Keratinocyte (primary cell): ENCODE measurements at regions not wholly inside any gene's neighbourhood (a gene's known extent, or its start where the extent isn't known, plus 50 kb on each side); places are given as distances from the start of the nearest gene placed in this dataset.

ENCODE experiments used
- DNase-seq: peaks from one replicate; pipeline ENCODE4 v3.0.0-alpha.2; 2011; ENCODE audit warnings: low read depth, missing footprints, low spot score
- FAIRE-seq: peaks from 2 replicates; lab custom pipeline; 2011; peaks lifted over from hg19 to GRCh38; lab: Jason Lieb, UNC
- H2AFZ ChIP-seq: 2 replicates; pipeline ENCODE4 v1.6.0; 2012; ENCODE audit warnings: low read length, control low read depth, inconsistent platforms; ENCODE audit not compliant: control insufficient read depth
- H3K27ac ChIP-seq: 2 replicates; pipeline ENCODE4 v1.5.1; 2011; ENCODE audit warnings: low read length; ENCODE audit not compliant: control insufficient read depth, insufficient read depth
- H3K27me3 ChIP-seq: 3 replicates; pipeline ENCODE4 v1.6.0; 2011; ENCODE audit warnings: low read length; ENCODE audit not compliant: control insufficient read depth, insufficient read depth; ENCODE audit errors: extremely low read depth
- H3K36me3 ChIP-seq, 2 experiments: 2 replicates in 1 of 2; 3 replicates in 1 of 2; pipeline ENCODE4 v1.5.1; 2011; ENCODE audit warnings: low read length in 2 of 2, mild to moderate bottlenecking in 1 of 2; ENCODE audit not compliant: control insufficient read depth in 2 of 2, insufficient read depth in 2 of 2; ENCODE audit errors: extremely low read depth in 1 of 2
- H3K4me1 ChIP-seq: 3 replicates; pipeline ENCODE4 v1.5.1; 2011; ENCODE audit warnings: low read length; ENCODE audit not compliant: control insufficient read depth, insufficient read depth; ENCODE audit errors: extremely low read depth
- H3K4me2 ChIP-seq: 3 replicates; pipeline ENCODE4 v1.6.0; 2011; ENCODE audit warnings: low read depth, low read length; ENCODE audit not compliant: control insufficient read depth, insufficient read depth; ENCODE audit errors: extremely low read depth
- H3K4me3 ChIP-seq, 3 experiments: fragments of 200-600 bp in 1 of 3; sonication (generic) in 1 of 3; 2 replicates in 2 of 3; 3 replicates in 1 of 3; pipeline ENCODE4 v1.5.1; 2011 to 2016; ENCODE audit warnings: low read length in 3 of 3, mild to moderate bottlenecking in 3 of 3, control low read depth in 2 of 3, inconsistent platforms in 1 of 3, low read depth in 1 of 3, mixed read lengths in 1 of 3, mixed run types in 1 of 3, moderate library complexity in 1 of 3; ENCODE audit not compliant: control insufficient read depth in 2 of 3, insufficient read depth in 2 of 3; ENCODE audit errors: extremely low read depth in 1 of 3
- H3K79me2 ChIP-seq: 2 replicates; pipeline ENCODE4 v1.6.0; 2012; ENCODE audit warnings: low read length; ENCODE audit not compliant: control insufficient read depth, insufficient read depth
- H3K9ac ChIP-seq: 3 replicates; pipeline ENCODE4 v1.6.0; 2011; ENCODE audit warnings: low read length; ENCODE audit not compliant: control insufficient read depth, insufficient read depth; ENCODE audit errors: extremely low read depth
- H3K9me1 ChIP-seq: 3 replicates; pipeline ENCODE4 v1.6.0; 2011; ENCODE audit warnings: low read length; ENCODE audit not compliant: control insufficient read depth, insufficient read depth; ENCODE audit errors: extremely low read depth
- H3K9me3 ChIP-seq: 2 replicates; pipeline ENCODE4 v1.5.1; 2012; ENCODE audit warnings: low read depth, low read length; ENCODE audit not compliant: control insufficient read depth
- H4K20me1 ChIP-seq: 3 replicates; pipeline ENCODE4 v1.6.0; 2011; ENCODE audit warnings: low read length; ENCODE audit not compliant: control insufficient read depth, insufficient read depth; ENCODE audit errors: extremely low read depth
- CTCF ChIP-seq, 3 experiments: IDR thresholded peaks in 1 of 3; conservative IDR thresholded peaks in 1 of 3; optimal IDR thresholded peaks in 1 of 3; 2 replicates in 2 of 3; 3 replicates in 1 of 3; pipeline versions ENCODE3 to v1.5.1; 2011; ENCODE audit warnings: low read length in 3 of 3, mild to moderate bottlenecking in 3 of 3, moderate library complexity in 2 of 3, control low read depth in 1 of 3, inconsistent platforms in 1 of 3; ENCODE audit not compliant: insufficient read depth in 2 of 3; ENCODE audit errors: extremely low read depth in 1 of 3
- EZH2 ChIP-seq: IDR thresholded peaks from one replicate; pipeline ENCODE4 v1.6.1; 2012; ENCODE audit warnings: inconsistent platforms, mild to moderate bottlenecking, low read length, moderate library complexity
- dilution Hi-C: fragments of 300-500 bp; cut with MboI; formaldehyde crosslinking; loops from one replicate; pipeline ENCODE4 v1.7.0; 2020; ENCODE audit warnings: low sequenced_read_pairs; ENCODE audit not compliant: extremely low pct_ligation_motif_present

- dilution Hi-C loops, result no loop called here
- no peaks in the 10 kb centered on the region for H3K9me1 ChIP-seq
- no peak overlapping the region for H3K4me2 ChIP-seq
- DNase-seq (no peak), FAIRE-seq (no peak)
- no peaks in the 10 kb centered on the region for H3K9me3 ChIP-seq
- H3K27ac ChIP-seq, result no peak overlapping the region
- no peaks in the 10 kb centered on the region for H3K27me3 ChIP-seq
- no peak overlapping the region for H3K4me3 ChIP-seq
- no peak overlapping the region for H2AFZ ChIP-seq
- peaks cover 7% of the 10 kb centered on the region for H3K4me1 ChIP-seq
- H3K36me3 ChIP-seq, result no peaks in the 10 kb centered on the region
- no peak overlapping the region for H3K9ac ChIP-seq
- no peaks in the 10 kb centered on the region for H4K20me1 ChIP-seq
- no peak for TF ChIP-seq EZH2
- H3K79me2 ChIP-seq, result no peaks in the 10 kb centered on the region
Measured at GRCh38 chr11:115663790-115664189, 159.6 kb upstream of the CADM1 start.

- FAIRE-seq, result peak; percentile 20
- no peaks in the 10 kb centered on the region for H3K9me1 ChIP-seq
- H3K79me2 ChIP-seq, result no peaks in the 10 kb centered on the region
- no peak for TF ChIP-seq EZH2
- peak overlapping the region; percentile 76 for H2AFZ ChIP-seq
- dilution Hi-C loops, result no loop called here
- H3K4me3 ChIP-seq, result peak overlapping the region in 2 of 3 experiments; percentile 35 to 54
- H3K9ac ChIP-seq, result peak overlapping the region; percentile 28
- no peaks in the 10 kb centered on the region for H4K20me1 ChIP-seq
- peaks cover 7% of the 10 kb centered on the region for H3K4me1 ChIP-seq
- no peaks in the 10 kb centered on the region for H3K36me3 ChIP-seq
- H3K4me2 ChIP-seq, result peak overlapping the region; percentile 82
- H3K9me3 ChIP-seq, result no peaks in the 10 kb centered on the region
- no peak for DNase-seq
- no peak overlapping the region for H3K27ac ChIP-seq
- H3K27me3 ChIP-seq, result no peaks in the 10 kb centered on the region
Measured at GRCh38 chr11:115660030-115660805, 156.0 kb upstream of the CADM1 start.

GRCh38 chr11:115659061-115659963 lies 155.1 kb upstream of the CADM1 start:
- H3K79me2 ChIP-seq, result no peaks in the 10 kb centered on the region
- DNase-seq (no peak), FAIRE-seq (no peak)
- H3K27me3 ChIP-seq, result no peaks in the 10 kb centered on the region
- no peaks in the 10 kb centered on the region for H3K36me3 ChIP-seq
- peak overlapping the region in 2 of 3 experiments; percentile 35 to 54 for H3K4me3 ChIP-seq
- no peaks in the 10 kb centered on the region for H3K9me3 ChIP-seq
- H3K4me1 ChIP-seq, result peaks cover 7% of the 10 kb centered on the region
- TF ChIP-seq EZH2 (no peak), CTCF (optimal IDR thresholded peaks at IDR 0.05 in 1 of 3, IDR thresholded peaks at IDR 0.05 in 1 of 3, conservative IDR thresholded peaks at IDR 0.05 in 1 of 3; ENCODE audit: extremely low read depth in 1 of 3, insufficient read depth in 2 of 3, low read length in 3 of 3) (no peak)
- no peaks in the 10 kb centered on the region for H3K9me1 ChIP-seq
- H3K9ac ChIP-seq, result peak overlapping the region; percentile 28
- dilution Hi-C loops, result no loop called here
- peak overlapping the region; percentile 76 for H2AFZ ChIP-seq
- no peak overlapping the region for H3K27ac ChIP-seq
- H4K20me1 ChIP-seq, result no peaks in the 10 kb centered on the region
- H3K4me2 ChIP-seq, result peak overlapping the region; percentile 82
